GM10266 (cell line): ENCODE measurements at regions not wholly inside any gene's neighbourhood (a gene's known extent, or its start where the extent isn't known, plus 50 kb on each side); places are given as distances from the start of the nearest gene placed in this dataset.

ENCODE experiments used
- DNase-seq: peaks from one replicate; pipeline ENCODE4 v3.0.0; 2012; ENCODE audit errors: extremely low spot score
- TF ChIP-seq, protein P1 (sequence below): IDR thresholded peaks from 2 replicates; pipeline ENCODE4 v1.5.1; 2012; ENCODE audit warnings: mild to moderate bottlenecking, low read depth; ENCODE audit not compliant: control insufficient read depth, insufficient read depth; ENCODE audit errors: missing control alignments

DNA sequence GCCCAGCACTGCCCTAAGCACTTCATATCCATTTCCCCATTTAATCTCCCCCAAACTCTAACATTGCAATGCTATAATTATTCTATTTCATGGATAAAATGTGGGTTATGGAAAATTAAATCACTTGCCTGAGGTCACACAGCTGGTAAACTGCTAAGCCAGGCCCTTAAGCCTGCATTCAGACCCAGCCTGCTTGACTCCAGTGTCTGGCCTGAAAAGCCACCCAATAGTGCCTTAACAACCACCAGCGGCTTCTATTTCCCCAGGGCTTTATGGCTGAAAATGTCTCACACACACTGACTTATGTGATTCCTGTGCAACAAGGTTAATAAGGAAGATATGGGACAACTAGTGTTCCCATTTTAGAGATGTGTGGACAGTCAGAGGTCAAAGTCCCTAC is 178.5 kb upstream of the SNX19 start:
- TF ChIP-seq, protein P1, sequence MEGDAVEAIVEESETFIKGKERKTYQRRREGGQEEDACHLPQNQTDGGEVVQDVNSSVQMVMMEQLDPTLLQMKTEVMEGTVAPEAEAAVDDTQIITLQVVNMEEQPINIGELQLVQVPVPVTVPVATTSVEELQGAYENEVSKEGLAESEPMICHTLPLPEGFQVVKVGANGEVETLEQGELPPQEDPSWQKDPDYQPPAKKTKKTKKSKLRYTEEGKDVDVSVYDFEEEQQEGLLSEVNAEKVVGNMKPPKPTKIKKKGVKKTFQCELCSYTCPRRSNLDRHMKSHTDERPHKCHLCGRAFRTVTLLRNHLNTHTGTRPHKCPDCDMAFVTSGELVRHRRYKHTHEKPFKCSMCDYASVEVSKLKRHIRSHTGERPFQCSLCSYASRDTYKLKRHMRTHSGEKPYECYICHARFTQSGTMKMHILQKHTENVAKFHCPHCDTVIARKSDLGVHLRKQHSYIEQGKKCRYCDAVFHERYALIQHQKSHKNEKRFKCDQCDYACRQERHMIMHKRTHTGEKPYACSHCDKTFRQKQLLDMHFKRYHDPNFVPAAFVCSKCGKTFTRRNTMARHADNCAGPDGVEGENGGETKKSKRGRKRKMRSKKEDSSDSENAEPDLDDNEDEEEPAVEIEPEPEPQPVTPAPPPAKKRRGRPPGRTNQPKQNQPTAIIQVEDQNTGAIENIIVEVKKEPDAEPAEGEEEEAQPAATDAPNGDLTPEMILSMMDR = no peak
- no peak for DNase-seq

DNA sequence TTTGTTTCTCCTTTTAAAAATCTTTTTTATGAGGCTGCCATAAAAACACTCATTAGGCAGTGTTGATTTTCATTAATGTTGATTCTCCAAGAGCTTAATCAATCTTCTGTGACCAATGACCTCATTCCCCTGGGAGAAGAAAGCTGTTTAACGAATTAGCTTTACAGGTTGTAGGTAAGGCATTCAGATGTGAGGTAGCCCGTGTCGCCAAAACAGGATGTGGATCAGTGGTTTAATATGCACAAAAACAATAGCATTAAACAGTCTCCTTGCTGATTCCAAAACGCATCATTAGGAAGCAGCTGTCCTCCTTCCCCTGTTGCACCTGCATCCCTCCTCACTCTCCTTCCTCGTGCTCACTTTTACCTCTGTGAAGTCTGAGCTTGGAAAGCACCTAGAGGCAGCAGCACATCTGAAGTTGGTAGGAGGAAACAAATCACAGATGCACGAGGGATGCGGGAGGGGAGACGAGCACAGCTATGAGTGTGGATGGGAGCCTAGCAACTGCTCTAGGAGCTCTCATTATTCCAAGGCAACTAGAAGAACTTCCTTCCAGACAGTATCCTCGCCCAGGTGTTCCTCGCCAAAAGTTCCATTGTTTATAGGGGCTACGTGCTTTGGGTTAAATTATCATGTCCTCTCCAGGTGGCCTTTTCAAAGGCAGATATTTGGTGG is 179.4 kb upstream of the SNX19 start:
- no peak for DNase-seq
- TF ChIP-seq, protein P1 = no peak

DNA sequence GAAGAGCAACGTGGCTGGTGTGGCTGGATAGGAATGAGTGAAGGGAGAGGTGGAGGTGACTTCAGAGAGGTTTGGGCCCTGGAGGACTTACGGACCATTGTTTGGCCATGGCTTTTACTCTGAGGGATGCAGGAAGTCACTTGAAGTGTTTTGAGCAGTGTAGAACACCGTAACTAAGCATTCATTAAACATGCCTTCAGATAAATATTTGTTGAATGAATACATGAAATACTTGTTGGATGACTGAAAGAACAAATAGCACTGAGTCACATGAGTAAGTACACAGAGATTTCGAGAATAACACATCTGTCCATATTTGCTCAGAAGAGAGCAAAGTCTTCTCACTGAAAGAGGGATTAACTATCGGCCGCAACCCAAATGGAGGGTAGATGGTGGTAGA is 182.7 kb upstream of the SNX19 start:
- TF ChIP-seq, protein P1 = no peak
- DNase-seq = no peak

DNA sequence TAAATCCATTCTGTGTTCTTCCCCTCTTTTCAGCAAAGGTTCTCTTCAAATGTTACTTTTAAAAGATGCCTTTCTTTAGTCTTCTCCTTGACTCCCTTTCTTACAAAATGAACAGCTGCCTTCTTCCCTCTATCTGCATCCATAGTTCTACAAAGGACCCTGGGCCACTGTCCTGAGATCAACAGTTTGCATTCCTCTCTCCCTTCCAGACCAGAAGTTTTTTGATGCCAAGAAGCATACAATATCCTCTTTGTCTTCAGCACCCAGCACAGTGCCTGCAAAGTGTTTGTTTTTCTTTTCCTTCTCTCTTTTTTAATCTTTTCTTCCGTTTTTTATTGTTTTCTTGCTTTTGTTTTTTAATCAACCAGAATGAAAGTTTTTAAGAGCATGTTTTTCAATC is 183.5 kb upstream of the SNX19 start:
- DNase-seq = no peak
- TF ChIP-seq, protein P1 = no peak

DNA sequence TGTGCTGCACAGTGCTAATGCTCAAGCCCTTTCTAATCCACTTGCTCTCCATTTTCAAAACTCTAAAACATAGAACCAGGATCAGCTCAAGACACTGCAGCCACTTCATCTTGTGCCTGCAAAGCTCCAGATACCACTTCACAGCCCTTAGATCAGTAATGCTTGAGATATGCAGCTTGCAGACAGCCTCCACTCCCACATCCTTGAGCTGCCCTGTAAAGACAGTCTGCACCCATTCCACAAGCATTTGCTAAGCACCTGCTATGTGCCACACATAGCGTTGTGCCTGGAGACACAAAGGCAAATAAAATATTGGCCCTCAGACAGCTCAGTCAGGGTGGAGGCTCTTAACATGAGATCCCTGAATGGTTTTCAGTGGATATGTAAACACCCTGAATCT is 192.5 kb upstream of the SNX19 start:
- TF ChIP-seq, protein P1 = no peak

DNA sequence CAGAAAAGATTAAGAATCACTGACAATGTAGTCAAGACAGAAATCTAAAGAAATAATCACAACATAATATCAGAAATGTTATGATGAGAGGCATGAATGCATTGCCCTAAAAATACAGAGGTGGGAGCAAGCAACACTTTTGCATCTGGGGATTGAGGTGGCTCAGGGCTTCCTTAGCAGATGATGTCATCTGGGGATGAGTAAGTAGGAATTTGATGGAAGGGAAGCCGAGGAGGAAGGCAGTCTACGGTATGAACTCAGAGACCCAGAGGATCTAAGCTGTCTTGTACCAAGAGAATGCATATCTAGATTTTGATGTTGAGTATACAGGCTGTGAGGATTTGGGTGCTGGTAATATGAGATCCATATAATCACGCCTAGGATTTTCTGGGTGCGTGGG is 193.0 kb upstream of the SNX19 start:
- DNase-seq = no peak
- TF ChIP-seq, protein P1 = no peak

More for the DNA sequence above, 192.5 kb upstream of the SNX19 start:
- DNase-seq = no peak

DNA sequence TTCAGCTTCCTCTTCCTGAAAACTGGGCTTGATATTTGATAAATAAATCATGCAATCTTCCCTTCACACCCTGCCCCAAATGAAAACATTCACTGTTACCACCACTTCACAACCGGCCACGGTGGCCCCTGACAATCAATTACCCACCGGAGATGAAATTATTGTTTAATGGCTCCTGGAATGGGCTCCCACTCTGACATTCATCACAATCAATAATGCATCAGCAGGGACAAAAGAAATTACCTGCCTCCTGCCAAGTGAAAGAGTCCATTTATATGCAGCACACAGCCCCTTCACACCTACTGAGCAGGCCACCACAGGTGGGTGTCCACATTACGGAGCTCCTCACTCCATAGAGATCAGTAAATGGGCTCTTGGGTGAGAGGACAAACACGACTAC is 193.5 kb upstream of the SNX19 start:
- DNase-seq = no peak
- TF ChIP-seq, protein P1 = no peak
